NOMO-1 treated with dmso at 0.1 percent for 144 hours (cell line): ENCODE measurements at regions not wholly inside any gene's neighbourhood (a gene's known extent, or its start where the extent isn't known, plus 50 kb on each side); places are given as distances from the start of the nearest gene placed in this dataset.
"Not testable (repeated sequence)": the region's sequence is repeated elsewhere in the genome, so short reads cannot be mapped to it uniquely, and the experiment has no call there.

Experiments used
- DNase-seq: peaks from one replicate; lab custom pipeline; 2025; ENCODE audit not compliant: unreplicated experiment; lab: John Stamatoyannopoulos, UW

- DNase-seq = not testable (repeated sequence)
Measured at GRCh38 chr4:138577826-138578225, 335.7 kb upstream of the SLC7A11 start.

- no peak for DNase-seq
Measured at GRCh38 chr4:138577145-138577544, 335.0 kb upstream of the SLC7A11 start.

GRCh38 chr4:138576684-138577083 is 334.5 kb upstream of the SLC7A11 start:
- no peak for DNase-seq

- no peak for DNase-seq
Measured at GRCh38 chr4:138573246-138573645, 331.1 kb upstream of the SLC7A11 start.

- DNase-seq = no peak
Measured at GRCh38 chr4:138572007-138572406, 329.9 kb upstream of the SLC7A11 start.

GRCh38 chr4:138567696-138568095 is 325.5 kb upstream of the SLC7A11 start:
- no peak for DNase-seq

GRCh38 chr4:138565576-138565975 is 323.4 kb upstream of the SLC7A11 start:
- no peak for DNase-seq

- no peak for DNase-seq
Measured at GRCh38 chr4:138562544-138562991, 320.4 kb upstream of the SLC7A11 start.

- no peak for DNase-seq
Measured at GRCh38 chr4:138561906-138562305, 319.8 kb upstream of the SLC7A11 start.

- no peak for DNase-seq
Measured at GRCh38 chr4:138561276-138561880, 319.2 kb upstream of the SLC7A11 start.

- no peak for DNase-seq
Measured at GRCh38 chr4:138560448-138560847, 318.3 kb upstream of the SLC7A11 start.

GRCh38 chr4:138558886-138559285 is 316.7 kb upstream of the SLC7A11 start:
- no peak for DNase-seq

- DNase-seq = no peak
Measured at GRCh38 chr4:138555584-138555983, 313.4 kb upstream of the SLC7A11 start.

- no peak for DNase-seq
Measured at GRCh38 chr4:138555108-138555507, 313.0 kb upstream of the SLC7A11 start.

GRCh38 chr4:138553001-138553845 is 311.1 kb upstream of the SLC7A11 start:
- DNase-seq = no peak

- DNase-seq = no peak
Measured at GRCh38 chr4:138542191-138542776, 300.1 kb upstream of the SLC7A11 start.

GRCh38 chr4:138540056-138540800 is 298.1 kb upstream of the SLC7A11 start:
- no peak for DNase-seq

- no peak for DNase-seq
Measured at GRCh38 chr4:138538743-138539142, 296.6 kb upstream of the SLC7A11 start.

GRCh38 chr4:138537731-138538490 is 295.8 kb upstream of the SLC7A11 start:
- DNase-seq = no peak

GRCh38 chr4:138535316-138535715 is 293.2 kb upstream of the SLC7A11 start:
- DNase-seq = no peak

GRCh38 chr4:138522366-138522765 is 280.2 kb upstream of the SLC7A11 start:
- no peak for DNase-seq
